Spleen (tissue), 11 donors: ENCODE measurements at regions not wholly inside any gene's neighbourhood (a gene's known extent, or its start where the extent isn't known, plus 50 kb on each side); places are given as distances from the start of the nearest gene placed in this dataset.
"Not testable (repeated sequence)": the region's sequence is repeated elsewhere in the genome, so short reads cannot be mapped to it uniquely, and the experiment has no call there.

Experiments used
- DNase-seq: peaks from one replicate; pipeline ENCODE4 v3.0.0-alpha.2; 2020
- H3K27ac ChIP-seq, 8 donors: fragments of 200-600 bp; sonication (generic) in 7 of 8; 1 replicate in 4 of 8; 2 replicates in 4 of 8; pipeline versions ENCODE4 v1.5.0 to v1.8.0; 2016 to 2021; ENCODE audit warnings: inconsistent platforms in 4 of 8, mild to moderate bottlenecking in 4 of 8, moderate library complexity in 1 of 8
- H3K27me3 ChIP-seq, 7 donors: fragments of 200-600 bp; sonication (generic) in 6 of 7; replicated peaks in 1 of 7; 1 replicate in 4 of 7; 2 replicates in 3 of 7; pipeline versions ENCODE4 v1.5.0 to v1.8.0; 2016 to 2021; ENCODE audit warnings: inconsistent platforms in 3 of 7, mild to moderate bottlenecking in 1 of 7
- H3K36me3 ChIP-seq, 6 donors: fragments of 200-600 bp; sonication (generic) in 5 of 6; 1 replicate in 4 of 6; 2 replicates in 2 of 6; pipeline versions ENCODE4 v1.5.0 to v1.8.0; 2016 to 2021; ENCODE audit warnings: inconsistent platforms in 2 of 6
- H3K4me1 ChIP-seq, 6 donors: fragments of 200-600 bp; sonication (generic) in 5 of 6; 1 replicate in 3 of 6; 2 replicates in 3 of 6; pipeline versions ENCODE4 v1.5.0 to v1.8.0; 2016 to 2021; ENCODE audit warnings: inconsistent platforms in 3 of 6
- H3K4me3 ChIP-seq, 8 donors: fragments of 200-600 bp; sonication (generic) in 7 of 8; 1 replicate in 4 of 8; 2 replicates in 4 of 8; pipeline versions ENCODE4 v1.5.0 to v1.8.0; 2016 to 2021; ENCODE audit warnings: inconsistent platforms in 4 of 8, mild to moderate bottlenecking in 4 of 8, moderate library complexity in 2 of 8
- H3K9me3 ChIP-seq, 8 donors: fragments of 200-600 bp; sonication (generic) in 7 of 8; 1 replicate in 4 of 8; 2 replicates in 4 of 8; pipeline versions ENCODE4 v1.5.0 to v1.8.0; 2016 to 2021; ENCODE audit warnings: inconsistent platforms in 4 of 8
- POLR2A ChIP-seq, 3 donors: fragments of 450-650 bp; IDR thresholded peaks; one replicate each; pipeline ENCODE4 v1.5.1; 2017; ENCODE audit warnings: antibody characterized with exemption in 3 of 3, mild to moderate bottlenecking in 1 of 3
- POLR2AphosphoS5 ChIP-seq, 3 donors: sonication (generic); formaldehyde crosslinking; IDR thresholded peaks; one replicate each; pipeline ENCODE4 v1.5.1; 2017; ENCODE audit warnings: antibody characterized with exemption in 3 of 3
- WGBS, 5 donors: extraction: QIAGEN DNeasy Blood & Tissue Kit in 3 of 5; methylation state at CpG; one replicate each; pipeline versions ENCODE4 v1.1.5 to v1.1.7; 2013 to 2018; 5-methylcytosine and 5-hydroxymethylcytosine counted together
- intact Hi-C: fragments of 100-400 bp; cut with DNase I; formaldehyde crosslinking; loops from one replicate; pipeline ENCODE4 v1.15.0; 2023; ENCODE audit warnings: low total_unique reads
- TF ChIP-seq, protein P1 (sequence below), 11 experiments: fragments of 200-600 bp in 7 of 11; fragments of 450-650 bp in 4 of 11; sonication (generic) in 4 of 11; IDR thresholded peaks in 8 of 11; conservative IDR thresholded peaks in 3 of 11; 1 replicate in 7 of 11; 2 replicates in 4 of 11; pipeline versions ENCODE4 v1.4.0 to v1.8.0; 2016 to 2021; ENCODE audit warnings: antibody characterized with exemption in 11 of 11, inconsistent platforms in 4 of 11, mild to moderate bottlenecking in 1 of 11
- donor health status: healthy with polysubstance abuse.
- donor health status: DM: no; HTN: no; CAD: no; lungs with moderate emphysema.
- donor health status: DM: no; HTN: no; CAD: no.
- donor health status: Bipolar disorder and iron deficiency.
- donor health status: healthy.
- donor health status: DM: no; HTN: no; CAD: no.
- donor health status: DM: yes; HTN: yes; CAD: no.

DNA sequence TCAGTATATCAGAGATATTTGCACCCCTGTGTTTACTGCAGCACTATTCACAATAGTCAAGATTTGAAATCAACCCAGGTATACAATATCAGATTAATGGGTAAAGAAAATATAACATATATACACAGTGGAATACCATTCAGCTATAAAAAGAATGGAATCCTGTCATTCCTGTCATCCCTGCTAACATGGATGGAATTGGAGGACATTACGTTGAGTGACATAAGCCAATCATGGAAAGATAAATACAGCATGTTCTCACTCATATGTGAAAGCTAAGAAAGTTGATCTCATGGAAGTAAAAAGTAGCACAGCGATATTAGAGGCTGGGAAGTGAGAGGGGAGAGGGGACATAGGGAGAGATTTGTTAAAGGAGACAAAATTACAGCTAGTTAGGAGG, 171.0 kb downstream of the ARL5B start:
- Histone ChIP-seq H3K27ac (no peak overlapping the region), H3K36me3 (no peaks in the 10 kb centered on the region), H3K9me3 (peaks cover 0 to 4% (median under 1%) of the 10 kb centered on the region in 8 donors), H3K4me1 (no peaks in the 10 kb centered on the region), H3K4me3 (no peak overlapping the region), H3K27me3 (no peaks in the 10 kb centered on the region)
- intact Hi-C loops = no loop called here
- 65 to 77% (median 70%) methylated on average over 2 of the region's 2 CpGs for WGBS, 5 donors
- TF ChIP-seq, protein P1, sequence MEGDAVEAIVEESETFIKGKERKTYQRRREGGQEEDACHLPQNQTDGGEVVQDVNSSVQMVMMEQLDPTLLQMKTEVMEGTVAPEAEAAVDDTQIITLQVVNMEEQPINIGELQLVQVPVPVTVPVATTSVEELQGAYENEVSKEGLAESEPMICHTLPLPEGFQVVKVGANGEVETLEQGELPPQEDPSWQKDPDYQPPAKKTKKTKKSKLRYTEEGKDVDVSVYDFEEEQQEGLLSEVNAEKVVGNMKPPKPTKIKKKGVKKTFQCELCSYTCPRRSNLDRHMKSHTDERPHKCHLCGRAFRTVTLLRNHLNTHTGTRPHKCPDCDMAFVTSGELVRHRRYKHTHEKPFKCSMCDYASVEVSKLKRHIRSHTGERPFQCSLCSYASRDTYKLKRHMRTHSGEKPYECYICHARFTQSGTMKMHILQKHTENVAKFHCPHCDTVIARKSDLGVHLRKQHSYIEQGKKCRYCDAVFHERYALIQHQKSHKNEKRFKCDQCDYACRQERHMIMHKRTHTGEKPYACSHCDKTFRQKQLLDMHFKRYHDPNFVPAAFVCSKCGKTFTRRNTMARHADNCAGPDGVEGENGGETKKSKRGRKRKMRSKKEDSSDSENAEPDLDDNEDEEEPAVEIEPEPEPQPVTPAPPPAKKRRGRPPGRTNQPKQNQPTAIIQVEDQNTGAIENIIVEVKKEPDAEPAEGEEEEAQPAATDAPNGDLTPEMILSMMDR (IDR thresholded peaks at IDR 0.05 in 8 of 11, conservative IDR thresholded peaks at IDR 0.05 in 3 of 11) = no peak
- TF ChIP-seq POLR2AphosphoS5 (IDR thresholded peaks at IDR 0.05) (no peak), POLR2A (IDR thresholded peaks at IDR 0.05) (no peak)
- DNase-seq = no peak

DNA sequence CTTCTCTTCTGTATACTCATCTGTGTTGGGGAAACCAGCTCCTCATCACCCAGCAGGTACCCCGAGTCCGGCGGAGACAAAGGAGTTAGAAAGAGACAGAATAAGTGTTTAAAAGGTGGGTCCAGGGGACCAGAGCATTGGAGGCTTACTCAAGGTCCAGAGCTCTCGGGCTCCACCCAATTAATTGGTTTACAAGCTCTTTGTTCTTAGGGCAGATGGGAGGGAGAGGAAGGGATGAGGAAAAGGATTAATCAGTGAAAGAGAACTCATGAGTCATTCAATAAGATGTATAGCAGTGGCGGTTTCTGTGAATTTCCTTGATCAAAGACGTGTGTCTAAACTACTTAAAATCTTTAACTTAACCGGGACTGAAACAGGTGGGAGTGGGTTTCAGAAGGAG, 192.0 kb upstream of the MALRD1 start:
- 76 to 92% (median 88%) methylated on average over 7 of the region's 7 CpGs for WGBS, 5 donors
- H3K9me3 ChIP-seq, H3K4me1 ChIP-seq, H3K27ac ChIP-seq, H3K4me3 ChIP-seq, intact Hi-C loops, H3K36me3 ChIP-seq, DNase-seq, H3K27me3 ChIP-seq: not testable (repeated sequence)

DNA sequence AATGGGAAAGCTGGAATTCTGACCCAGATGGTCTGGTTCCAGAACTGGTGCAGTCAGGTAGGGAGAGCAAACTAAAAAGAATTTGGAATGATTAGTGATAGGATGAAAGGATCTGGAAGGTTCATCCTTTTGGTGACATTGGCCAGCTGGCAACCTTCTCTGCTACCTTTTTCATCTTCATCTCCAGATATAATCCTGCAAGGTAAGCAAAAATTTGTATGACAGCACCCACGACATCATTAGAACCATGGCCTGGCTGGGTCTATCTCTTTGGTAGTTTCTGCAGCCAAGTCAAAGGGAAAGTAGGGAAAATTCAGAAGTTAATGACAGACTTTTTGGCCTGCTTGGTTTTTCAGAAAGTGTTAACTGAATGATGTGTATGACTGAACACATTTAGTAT, 188.9 kb upstream of the MALRD1 start:
- H3K27ac ChIP-seq = no peak overlapping the region
- no peak overlapping the region for H3K4me3 ChIP-seq
- TF ChIP-seq POLR2AphosphoS5 (IDR thresholded peaks at IDR 0.05) (no peak), POLR2A (IDR thresholded peaks at IDR 0.05) (no peak)
- TF ChIP-seq, protein P1 (IDR thresholded peaks at IDR 0.05 in 8 of 11, conservative IDR thresholded peaks at IDR 0.05 in 3 of 11) = no peak
- H3K9me3 ChIP-seq = peaks cover 0 to 18% (median under 1%) of the 10 kb centered on the region in 8 donors
- no peaks in the 10 kb centered on the region for H3K36me3 ChIP-seq
- no peak for DNase-seq
- H3K4me1 ChIP-seq = no peaks in the 10 kb centered on the region
- intact Hi-C loops = no loop called here
- WGBS, 5 donors = 65 to 88% (median 79%) methylated on average over 1 of the region's 1 CpG
- no peaks in the 10 kb centered on the region for H3K27me3 ChIP-seq

DNA sequence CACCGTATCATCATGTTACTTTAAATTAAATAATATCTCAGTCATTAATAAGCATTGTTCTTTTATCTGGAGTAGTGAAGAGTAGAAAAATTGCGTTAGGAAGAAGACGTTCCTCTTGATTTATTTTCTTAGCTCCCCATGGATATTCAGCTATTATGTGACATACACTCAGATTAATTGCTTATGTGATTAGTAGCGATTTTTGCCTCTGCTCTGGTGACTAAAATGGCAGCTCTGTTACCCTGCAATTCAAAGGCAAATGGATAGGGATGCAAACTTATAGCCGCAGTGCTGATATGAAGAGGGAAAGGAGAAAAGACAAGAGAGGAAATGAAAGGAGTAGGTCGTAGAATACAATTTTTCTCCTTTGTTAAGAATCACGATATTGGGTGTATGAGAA, 188.4 kb upstream of the MALRD1 start:
- TF ChIP-seq POLR2AphosphoS5 (IDR thresholded peaks at IDR 0.05) = no peak
- no peak for TF ChIP-seq POLR2A (IDR thresholded peaks at IDR 0.05)
- TF ChIP-seq, protein P1 (IDR thresholded peaks at IDR 0.05 in 8 of 11, conservative IDR thresholded peaks at IDR 0.05 in 3 of 11) = no peak
- H3K27me3 ChIP-seq = no peaks in the 10 kb centered on the region
- 77 to 87% (median 80%) methylated on average over 7 of the region's 7 CpGs for WGBS, 5 donors
- peaks cover 0 to 23% (median 3%) of the 10 kb centered on the region in 8 donors for H3K9me3 ChIP-seq
- no peaks in the 10 kb centered on the region for H3K36me3 ChIP-seq
- H3K27ac ChIP-seq = no peak overlapping the region
- DNase-seq = no peak
- no peak overlapping the region for H3K4me3 ChIP-seq
- intact Hi-C loops = no loop called here
- H3K4me1 ChIP-seq = no peaks in the 10 kb centered on the region

DNA sequence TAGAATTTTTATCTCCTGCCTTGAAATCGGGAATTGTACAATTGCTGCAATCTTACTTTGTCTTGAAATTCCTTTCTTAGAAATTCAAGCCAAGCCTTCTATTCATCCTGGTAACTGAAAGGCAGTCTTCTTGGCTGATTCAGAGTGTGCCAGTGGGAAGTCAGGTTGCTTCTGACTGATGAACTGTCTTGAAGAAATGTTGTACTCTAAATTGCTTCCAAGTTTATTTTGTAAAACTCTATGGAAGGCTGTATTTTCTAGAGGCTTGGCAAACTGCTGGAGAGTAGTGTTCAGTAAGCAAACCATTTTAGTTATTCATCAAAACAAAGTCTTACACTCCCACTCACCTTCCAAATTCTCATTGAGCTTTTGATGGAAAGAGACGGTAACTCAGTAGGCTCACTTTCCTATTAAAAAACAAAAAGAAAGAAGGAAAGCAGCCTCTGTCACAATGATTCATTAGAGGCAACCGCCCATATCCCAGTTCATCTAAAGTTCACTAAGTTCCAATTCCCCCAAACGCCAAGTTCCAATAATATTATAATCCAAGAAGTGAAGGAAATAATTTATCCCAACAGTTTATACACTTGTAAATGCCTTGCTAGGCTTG, 187.9 kb upstream of the MALRD1 start:
- TF ChIP-seq, protein P1 (IDR thresholded peaks at IDR 0.05 in 8 of 11, conservative IDR thresholded peaks at IDR 0.05 in 3 of 11) = no peak
- TF ChIP-seq POLR2AphosphoS5 (IDR thresholded peaks at IDR 0.05) (no peak), POLR2A (IDR thresholded peaks at IDR 0.05) (no peak)
- no peak overlapping the region for H3K4me3 ChIP-seq
- peaks cover 0 to 26% (median 3%) of the 10 kb centered on the region in 8 donors for H3K9me3 ChIP-seq
- no peaks in the 10 kb centered on the region for H3K27me3 ChIP-seq
- no peak for DNase-seq
- WGBS, 5 donors = 54 to 66% (median 63%) methylated on average over 4 of the region's 4 CpGs
- no peaks in the 10 kb centered on the region for H3K36me3 ChIP-seq
- no peaks in the 10 kb centered on the region for H3K4me1 ChIP-seq
- no peak overlapping the region for H3K27ac ChIP-seq
- intact Hi-C loops = no loop called here
